ENCODE measurements at regions not wholly inside any gene's neighbourhood (a gene's known extent, or its start where the extent isn't known, plus 50 kb on each side); places are given as distances from the start of the nearest gene placed in this dataset.

- WGBS, 2 donors, result 86 to 90% methylated on average over 16 to 17 of the region's 17 CpGs
- TF ChIP-seq CTCF (IDR thresholded peaks at IDR 0.05), result no peak
- TF ChIP-seq POLR2A (IDR thresholded peaks at IDR 0.05), result no peak
- no peak overlapping the region for H3K4me3 ChIP-seq (ENCODE audit: low read depth, poor library complexity, severe bottlenecking)
- intact Hi-C loops (cut with DNase I; ENCODE audit: low total_unique reads), result no loop called here
- no peak for DNase-seq (ENCODE audit: low spot score in 2 of 2)
These were observed 134.7 kb upstream of the PPP2R2D start for GRCh38 chr10:131766096-131766495.

GRCh38 chr10:131767716-131768115 is 133.1 kb upstream of the PPP2R2D start:
- intact Hi-C loops (cut with DNase I; ENCODE audit: low total_unique reads), result no loop called here
- H3K4me3 ChIP-seq (ENCODE audit: low read depth, poor library complexity, severe bottlenecking), result no peak overlapping the region
- no peak for TF ChIP-seq POLR2A (IDR thresholded peaks at IDR 0.05)
- TF ChIP-seq CTCF (IDR thresholded peaks at IDR 0.05), result no peak
- no peak for DNase-seq (ENCODE audit: low spot score in 2 of 2)
- 70 to 72% methylated on average over 7 of the region's 7 CpGs for WGBS, 2 donors

- no peak overlapping the region for H3K4me3 ChIP-seq (ENCODE audit: low read depth, poor library complexity, severe bottlenecking)
- intact Hi-C loops (cut with DNase I; ENCODE audit: low total_unique reads), result no loop called here
- DNase-seq (ENCODE audit: low spot score in 2 of 2), result no peak
- 68 to 75% methylated on average over 19 of the region's 19 CpGs for WGBS, 2 donors
- TF ChIP-seq CTCF (IDR thresholded peaks at IDR 0.05) (no peak), POLR2A (IDR thresholded peaks at IDR 0.05) (no peak)
These were observed 131.0 kb upstream of the PPP2R2D start for GRCh38 chr10:131769571-131770410.

- intact Hi-C loops (cut with DNase I; ENCODE audit: low total_unique reads), result no loop called here
- TF ChIP-seq CTCF (IDR thresholded peaks at IDR 0.05) (no peak), POLR2A (IDR thresholded peaks at IDR 0.05) (no peak)
- no peak overlapping the region for H3K4me3 ChIP-seq (ENCODE audit: low read depth, poor library complexity, severe bottlenecking)
- 79 to 85% methylated on average over 12 to 21 of the region's 21 CpGs for WGBS, 2 donors
- no peak for DNase-seq (ENCODE audit: low spot score in 2 of 2)
These were observed 129.7 kb upstream of the PPP2R2D start for GRCh38 chr10:131770946-131771633.

- intact Hi-C loops (cut with DNase I; ENCODE audit: low total_unique reads), result no loop called here
- no peak for DNase-seq (ENCODE audit: low spot score in 2 of 2)
These were observed 129.0 kb upstream of the PPP2R2D start for GRCh38 chr10:131771634-131772358.

More at GRCh38 chr10:131771634-131772358, 129.0 kb upstream of the PPP2R2D start:
- 72 to 75% methylated on average over 14 to 16 of the region's 16 CpGs for WGBS, 2 donors
- TF ChIP-seq CTCF (IDR thresholded peaks at IDR 0.05) (no peak), POLR2A (IDR thresholded peaks at IDR 0.05) (no peak)
- no peak overlapping the region for H3K4me3 ChIP-seq (ENCODE audit: low read depth, poor library complexity, severe bottlenecking)
